GM21423 (cell line): ENCODE measurements at regions not wholly inside any gene's neighbourhood (a gene's known extent, or its start where the extent isn't known, plus 50 kb on each side); places are given as distances from the start of the nearest gene placed in this dataset.

Experiments used
- ATAC-seq: cut with Tn5 transposase; IDR thresholded peaks from one replicate; pipeline ENCODE4 v1.9.1; 2021; ENCODE audit warnings: mild to moderate bottlenecking, moderate library complexity; ENCODE audit not compliant: unreplicated experiment

- no peak for ATAC-seq
Measured at GRCh38 chr10:70939441-70940003, 51.2 kb upstream of the PCBD1 start.

- no peak for ATAC-seq
Measured at GRCh38 chr10:70940834-70941568, 52.6 kb upstream of the PCBD1 start.

- no peak for ATAC-seq
Measured at GRCh38 chr10:70942125-70942524, 53.8 kb upstream of the PCBD1 start.

DNA sequence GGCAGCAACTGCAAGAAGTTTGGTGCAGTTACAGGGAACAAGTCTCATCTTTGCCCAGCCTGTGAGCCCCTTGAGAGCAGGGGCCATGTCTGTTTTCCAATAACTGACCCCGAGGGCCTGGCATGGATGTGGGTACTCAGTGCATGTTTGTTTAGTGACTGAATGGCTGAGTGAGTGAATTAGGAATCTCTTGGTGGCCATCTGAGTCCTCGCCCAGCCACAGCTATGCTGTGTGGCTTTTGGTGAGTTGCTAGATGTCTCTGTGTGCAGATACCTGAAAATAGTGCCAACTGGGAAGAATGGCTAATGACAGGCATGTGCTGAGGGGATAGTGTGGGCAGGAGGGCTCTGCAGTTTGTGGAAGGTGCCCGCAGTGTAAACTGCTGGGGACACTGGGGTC lies 54.4 kb upstream of the PCBD1 start:
- no peak for ATAC-seq

DNA sequence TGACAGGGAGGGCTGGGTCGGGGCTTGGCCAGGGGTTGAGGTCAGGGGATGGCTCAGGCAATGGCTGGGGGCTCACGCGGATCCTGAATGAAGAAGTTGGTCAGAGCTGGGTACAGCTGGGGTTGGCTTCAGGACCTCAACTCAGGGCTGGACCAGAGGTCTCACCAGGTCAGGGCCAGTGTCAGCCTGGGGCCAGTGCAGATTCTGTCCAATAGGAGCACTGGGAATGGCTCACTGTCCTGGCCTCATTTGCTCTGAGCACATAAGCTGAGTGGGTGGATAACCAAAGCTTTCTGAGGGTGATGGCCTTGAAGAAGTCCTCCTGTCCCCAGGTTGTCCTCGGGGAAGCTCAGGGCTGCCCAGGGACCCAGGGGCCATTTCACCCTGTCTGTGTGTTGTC lies 54.9 kb upstream of the PCBD1 start:
- ATAC-seq, result no peak

- no peak for ATAC-seq
Measured at GRCh38 chr10:70943841-70944466, 55.6 kb upstream of the PCBD1 start.

DNA sequence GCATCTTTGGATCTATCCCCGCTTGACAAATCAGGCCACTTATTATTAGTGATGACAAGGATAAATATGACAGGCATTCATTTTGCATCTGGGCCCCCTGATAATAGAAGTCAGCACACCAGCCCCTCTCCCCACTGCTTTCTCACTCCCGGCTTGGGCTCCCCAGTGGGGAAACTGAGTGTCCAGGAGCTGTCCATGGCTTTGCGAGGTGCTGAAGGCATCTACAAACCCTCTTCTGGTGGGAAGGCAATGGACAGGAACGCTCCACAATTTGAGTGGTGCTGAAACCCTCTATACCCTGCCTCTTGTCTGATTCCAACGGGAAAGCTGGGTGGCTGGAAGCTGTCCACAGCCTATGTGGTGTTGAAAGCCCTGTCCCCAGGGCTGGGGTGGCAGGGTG lies 61.7 kb upstream of the PCBD1 start:
- ATAC-seq, result no peak

- ATAC-seq, result no peak
Measured at GRCh38 chr10:70950801-70951200, 62.4 kb upstream of the PCBD1 start.

DNA sequence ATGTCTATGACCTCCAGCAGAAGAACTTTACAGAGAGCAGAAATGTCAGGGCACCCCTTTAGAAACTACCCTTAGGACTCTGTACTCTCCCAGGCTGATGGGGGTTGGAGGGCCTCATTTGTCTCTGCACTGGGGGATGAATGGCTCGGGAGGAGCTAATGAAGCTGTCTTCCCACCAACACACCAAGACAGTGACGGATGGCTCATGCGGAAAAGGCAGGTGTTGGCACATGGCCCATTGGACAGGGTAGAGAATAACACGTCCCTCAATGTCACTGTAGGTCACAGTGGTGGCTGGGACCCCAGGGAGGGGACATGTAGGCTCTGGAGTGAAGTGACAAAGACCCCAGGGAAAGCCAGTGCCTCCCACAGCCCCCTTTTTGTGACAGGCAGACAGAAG lies 64.0 kb upstream of the PCBD1 start:
- ATAC-seq, result no peak

DNA sequence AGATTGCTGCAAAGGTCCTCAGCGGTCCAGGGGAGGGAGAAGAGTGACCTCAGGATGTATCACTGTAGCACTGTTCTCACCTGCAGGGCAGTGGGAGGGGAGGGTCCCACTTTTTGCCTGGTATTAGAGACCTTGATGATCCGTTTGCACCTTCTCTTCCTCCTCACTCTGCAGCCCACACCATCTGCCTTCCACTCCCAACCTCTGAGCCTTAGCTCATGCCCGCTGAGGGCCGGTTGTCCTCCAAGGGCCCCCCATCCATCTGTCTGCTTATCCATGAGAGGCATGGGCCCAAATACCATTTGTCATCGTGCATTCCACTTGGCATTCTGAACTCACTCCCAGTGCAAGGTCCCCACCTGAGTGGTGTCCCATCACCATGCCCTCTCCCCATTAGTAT lies 64.6 kb upstream of the PCBD1 start:
- no peak for ATAC-seq

DNA sequence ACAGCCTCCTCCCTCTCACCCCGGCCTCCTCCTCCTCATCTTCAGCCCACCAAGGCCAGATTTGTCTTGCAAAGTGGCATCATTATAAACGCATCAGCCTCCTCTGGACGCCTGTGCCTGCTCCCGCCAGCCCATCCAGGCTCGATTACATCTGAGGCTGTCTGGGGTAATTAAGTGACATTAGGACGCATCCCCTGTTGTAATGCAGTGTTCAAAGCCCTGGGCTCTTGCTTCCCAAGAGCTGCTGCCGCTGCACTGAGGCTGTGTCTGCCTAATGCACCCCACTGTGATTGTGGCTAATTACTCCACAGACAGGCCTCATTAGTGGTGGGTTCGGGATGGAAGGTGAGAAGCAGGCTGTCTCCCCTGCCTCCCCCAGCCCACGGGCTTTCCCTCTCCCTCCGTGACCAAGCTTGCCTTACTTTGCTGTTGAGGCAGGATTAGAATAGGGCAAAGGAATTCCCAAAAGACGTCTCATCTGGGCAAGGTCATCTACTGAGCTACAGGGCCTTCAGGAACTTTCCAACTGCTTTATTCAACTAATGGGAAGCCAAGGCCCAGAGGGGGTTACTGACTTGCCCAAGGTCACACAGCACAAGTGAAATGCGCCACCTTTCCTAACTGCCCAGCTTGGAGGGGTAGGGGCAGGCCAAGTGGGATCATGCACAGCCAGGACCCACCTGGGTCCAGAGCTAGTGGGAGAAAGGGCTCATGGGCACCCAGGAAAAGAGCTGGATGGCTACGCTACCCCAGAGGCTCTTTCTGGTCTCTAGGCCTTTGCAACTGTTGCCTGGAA lies 66.2 kb upstream of the PCBD1 start:
- no peak for ATAC-seq

DNA sequence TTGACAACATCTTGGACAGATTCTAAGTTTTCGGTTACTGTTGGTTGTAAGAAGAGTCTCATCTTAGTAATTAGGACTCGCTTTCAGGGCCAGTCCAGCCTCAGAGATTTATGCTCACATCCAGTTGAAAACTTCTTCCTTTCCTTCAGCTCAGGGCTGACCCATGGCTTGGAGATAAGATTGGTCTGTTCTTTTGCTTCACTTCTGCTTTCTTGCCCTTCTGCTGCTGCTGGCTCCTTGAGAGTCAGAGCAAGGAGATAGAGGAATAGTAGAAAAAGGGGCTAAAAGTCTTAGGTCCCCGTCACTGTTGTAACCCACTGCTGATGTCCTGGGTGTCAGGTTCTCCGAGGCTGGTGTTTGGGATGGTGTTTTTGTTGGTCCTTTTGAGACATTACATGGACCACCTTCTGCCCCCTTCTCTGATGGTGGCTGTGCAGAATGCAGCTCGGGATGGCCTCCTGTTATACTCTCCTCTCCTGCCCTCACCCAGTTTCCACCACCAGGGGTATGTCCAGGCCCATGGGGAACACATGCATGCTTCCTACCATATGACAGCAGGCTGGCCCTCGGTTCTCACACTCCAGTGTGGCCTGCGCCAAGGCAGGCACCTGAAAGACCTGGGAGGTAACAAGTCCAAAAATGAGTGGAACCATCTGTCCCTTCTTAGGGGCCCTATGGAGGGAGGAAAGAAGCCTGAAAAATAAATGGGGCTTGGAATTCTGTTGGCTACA lies 67.8 kb upstream of the PCBD1 start:
- ATAC-seq, result no peak

DNA sequence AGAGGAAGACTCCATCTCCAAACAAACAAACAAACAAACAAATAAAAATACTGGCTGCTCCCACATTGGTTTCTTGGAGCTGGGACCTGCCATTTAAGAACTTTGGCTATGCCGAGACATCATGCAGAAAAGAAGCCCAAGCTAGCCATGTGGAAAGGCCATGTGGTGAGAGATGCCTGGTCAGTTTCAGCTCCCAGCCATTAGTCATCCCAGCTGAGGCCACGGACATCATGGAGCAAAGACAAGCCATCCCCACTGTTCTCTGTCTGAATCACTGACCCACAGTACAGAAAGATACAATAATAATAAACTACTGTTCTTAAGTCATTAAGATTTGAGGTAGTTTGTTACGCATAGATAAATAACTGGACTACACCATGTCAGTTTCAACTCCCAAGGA lies 70.0 kb upstream of the PCBD1 start:
- no peak for ATAC-seq

- no peak for ATAC-seq
Measured at GRCh38 chr10:70960316-70960715, 72.0 kb upstream of the PCBD1 start.

GRCh38 chr10:70960783-70961570 lies 72.6 kb upstream of the PCBD1 start:
- no peak for ATAC-seq

GRCh38 chr10:70962686-70963085 lies 74.3 kb upstream of the PCBD1 start:
- ATAC-seq, result no peak

DNA sequence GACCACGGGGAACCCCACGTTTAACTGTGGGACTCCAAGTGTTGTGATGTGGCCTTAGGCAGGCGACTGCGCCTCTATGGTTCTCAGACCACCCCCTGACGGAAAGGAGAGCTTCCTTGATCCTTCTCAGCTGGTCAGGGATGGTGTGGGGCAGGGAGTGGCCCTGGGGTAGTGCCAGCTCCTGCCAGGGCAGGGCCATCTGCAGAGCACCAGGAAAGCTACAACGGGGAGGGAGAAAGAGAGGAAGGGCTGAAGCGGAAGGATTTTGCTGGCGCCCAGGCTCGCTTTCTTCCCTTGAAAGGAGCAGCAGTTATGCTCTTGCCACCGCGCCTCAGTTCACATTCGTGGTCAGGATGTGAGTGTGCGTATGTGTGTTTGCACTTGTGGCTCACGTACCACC lies 74.9 kb upstream of the PCBD1 start:
- ATAC-seq, result no peak

- ATAC-seq, result no peak
Measured at GRCh38 chr10:70964245-70964644, 75.9 kb upstream of the PCBD1 start.

GRCh38 chr10:70964881-70965280 lies 76.5 kb upstream of the PCBD1 start:
- ATAC-seq, result no peak

GRCh38 chr10:70965566-70965965 lies 77.2 kb upstream of the PCBD1 start:
- ATAC-seq, result no peak
